A673 (cell line): ENCODE measurements at regions not wholly inside any gene's neighbourhood (a gene's known extent, or its start where the extent isn't known, plus 50 kb on each side); places are given as distances from the start of the nearest gene placed in this dataset.

Experiments
- EZH2 ChIP-seq: fragments of 200-600 bp; sonication (generic); IDR thresholded peaks from 2 replicates; pipeline ENCODE4 v1.6.1; 2017; ENCODE audit warnings: borderline replicate concordance, low read depth, mild to moderate bottlenecking, mixed read lengths, antibody characterized with exemption, low read length; ENCODE audit not compliant: poor library complexity, severe bottlenecking
- TF ChIP-seq, protein P1 (sequence below): fragments of 300-800, 200-600 bp; sonication (generic); conservative IDR thresholded peaks from 2 replicates; pipeline ENCODE4 v1.5.1; 2017; ENCODE audit warnings: low read depth, mild to moderate bottlenecking, antibody characterized with exemption, low read length, moderate library complexity, mixed read lengths

DNA sequence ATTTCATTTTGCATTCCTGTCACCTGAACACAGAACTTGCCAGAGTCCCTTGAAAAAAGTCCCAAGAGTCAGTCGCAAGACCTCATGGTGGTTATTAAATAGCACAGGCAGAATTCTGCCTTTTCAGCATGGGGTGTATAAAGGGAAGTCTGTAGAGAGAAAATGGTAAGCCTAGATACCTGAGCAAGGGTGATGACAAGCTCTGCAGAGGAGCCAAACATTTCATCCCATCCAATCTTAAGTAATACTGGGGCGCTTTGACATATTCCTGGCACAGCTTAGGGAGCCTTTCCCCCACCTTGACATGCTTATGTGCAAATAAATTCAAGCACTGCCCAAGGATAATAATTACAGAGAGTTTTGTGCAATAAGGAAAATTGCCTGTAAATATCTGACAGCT is 213.0 kb downstream of the INHBA start:
- TF ChIP-seq, protein P1, sequence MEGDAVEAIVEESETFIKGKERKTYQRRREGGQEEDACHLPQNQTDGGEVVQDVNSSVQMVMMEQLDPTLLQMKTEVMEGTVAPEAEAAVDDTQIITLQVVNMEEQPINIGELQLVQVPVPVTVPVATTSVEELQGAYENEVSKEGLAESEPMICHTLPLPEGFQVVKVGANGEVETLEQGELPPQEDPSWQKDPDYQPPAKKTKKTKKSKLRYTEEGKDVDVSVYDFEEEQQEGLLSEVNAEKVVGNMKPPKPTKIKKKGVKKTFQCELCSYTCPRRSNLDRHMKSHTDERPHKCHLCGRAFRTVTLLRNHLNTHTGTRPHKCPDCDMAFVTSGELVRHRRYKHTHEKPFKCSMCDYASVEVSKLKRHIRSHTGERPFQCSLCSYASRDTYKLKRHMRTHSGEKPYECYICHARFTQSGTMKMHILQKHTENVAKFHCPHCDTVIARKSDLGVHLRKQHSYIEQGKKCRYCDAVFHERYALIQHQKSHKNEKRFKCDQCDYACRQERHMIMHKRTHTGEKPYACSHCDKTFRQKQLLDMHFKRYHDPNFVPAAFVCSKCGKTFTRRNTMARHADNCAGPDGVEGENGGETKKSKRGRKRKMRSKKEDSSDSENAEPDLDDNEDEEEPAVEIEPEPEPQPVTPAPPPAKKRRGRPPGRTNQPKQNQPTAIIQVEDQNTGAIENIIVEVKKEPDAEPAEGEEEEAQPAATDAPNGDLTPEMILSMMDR: no peak
- TF ChIP-seq EZH2: no peak
